CD4-positive, alpha-beta T cell (primary cell): ENCODE measurements at regions not wholly inside any gene's neighbourhood (a gene's known extent, or its start where the extent isn't known, plus 50 kb on each side); places are given as distances from the start of the nearest gene placed in this dataset.
"Not testable (repeated sequence)": the region's sequence is repeated elsewhere in the genome, so short reads cannot be mapped to it uniquely, and the experiment has no call there.

Experiments used
- ATAC-seq: fragments of 200-7000 bp; cut with Tn5 transposase; one replicate; pipeline ENCODE4 v1.10.0; 2022; ENCODE audit warnings: mild to moderate bottlenecking; ENCODE audit not compliant: poor library complexity
- CTCF ChIA-PET: fragments of 350-600 bp; sonication (Branson Sonifier 250); formaldehyde crosslinking; loops from one replicate; lab custom pipeline; 2021; ENCODE audit warnings: antibody characterized with exemption, inconsistent platforms; lab: Charles Lee
- POLR2A ChIA-PET: fragments of 350-600 bp; sonication (Branson Sonifier 250); formaldehyde crosslinking; loops from one replicate; lab custom pipeline; 2021; ENCODE audit warnings: antibody characterized with exemption, inconsistent platforms; lab: Charles Lee
- DNase-seq, 14 experiments: peaks; one replicate each; pipeline ENCODE4 v3.0.0-alpha.2; 2013 to 2020; ENCODE audit warnings: mixed read lengths in 2 of 14
- H3K27ac ChIP-seq, 2 donors: one replicate each; pipeline versions ENCODE4 v1.5.1 to v1.7.0; 2013; ENCODE audit warnings: low read length in 2 of 2, low read depth in 1 of 2, mild to moderate bottlenecking in 1 of 2
- H3K27me3 ChIP-seq, 2 experiments: 1 replicate in 1 of 2; 2 replicates in 1 of 2; pipeline versions ENCODE4 v1.6.1 to v1.7.0; 2013; ENCODE audit warnings: low read length in 2 of 2, control low read depth in 1 of 2, mild to moderate bottlenecking in 1 of 2, moderate library complexity in 1 of 2; ENCODE audit not compliant: insufficient read depth in 2 of 2, control insufficient read depth in 1 of 2
- H3K36me3 ChIP-seq: one replicate; pipeline ENCODE4 v1.6.1; 2013; ENCODE audit warnings: low read length, control low read depth; ENCODE audit not compliant: insufficient read depth
- H3K4me1 ChIP-seq: one replicate; pipeline ENCODE4 v1.6.1; 2013; ENCODE audit warnings: low read length, control low read depth; ENCODE audit not compliant: insufficient read depth
- H3K4me3 ChIP-seq: one replicate; pipeline ENCODE4 v1.5.1; 2013; ENCODE audit warnings: mild to moderate bottlenecking, low read length, moderate library complexity
- H3K9me3 ChIP-seq, 2 experiments: 1 replicate in 1 of 2; 2 replicates in 1 of 2; pipeline versions ENCODE4 v1.6.1 to v1.7.0; 2013; ENCODE audit warnings: low read length in 2 of 2, mild to moderate bottlenecking in 2 of 2, control low read depth in 1 of 2, moderate library complexity in 1 of 2; ENCODE audit not compliant: control insufficient read depth in 1 of 2, insufficient read depth in 1 of 2
- H3K27ac Mint-ChIP-seq: one replicate; pipeline ENCODE4 v1.8.0; 2020; ENCODE audit warnings: mixed read lengths
- H3K27me3 Mint-ChIP-seq: one replicate; pipeline ENCODE4 v1.8.0; 2021; ENCODE audit warnings: mixed read lengths
- H3K36me3 Mint-ChIP-seq: one replicate; pipeline ENCODE4 v1.8.0; 2021; ENCODE audit warnings: low read depth, mixed read lengths
- H3K4me1 Mint-ChIP-seq: one replicate; pipeline ENCODE4 v1.8.0; 2021; ENCODE audit warnings: low read depth, mixed read lengths
- H3K4me3 Mint-ChIP-seq: one replicate; pipeline ENCODE4 v1.8.0; 2020; ENCODE audit warnings: mild to moderate bottlenecking, mixed read lengths
- H3K9me3 Mint-ChIP-seq: one replicate; pipeline ENCODE4 v1.8.0; 2020; ENCODE audit warnings: mixed read lengths
- CTCF ChIP-seq: fragments of 200-600 bp; IDR thresholded peaks from one replicate; pipeline ENCODE4 v1.8.0; 2022; ENCODE audit warnings: antibody characterized with exemption, mild to moderate bottlenecking
- intact Hi-C, 2 experiments: fragments of 100-400 bp; cut with DNase I in 1 of 2; cut with micrococcal nuclease in 1 of 2; formaldehyde crosslinking; loops; one replicate each; pipeline versions ENCODE4 v1.15.1 to v1.9.0; 2023 to 2025; cut with DNase I, micrococcal nuclease

GRCh38 chr6:119830494-119831295, 481.1 kb upstream of the MAN1A1 start:
- Mint-ChIP-seq H3K4me3 (no peak overlapping the region), H3K36me3 (no peaks in the 10 kb centered on the region), H3K9me3 (no peaks in the 10 kb centered on the region), H3K27ac (no peak overlapping the region), H3K27me3 (no peaks in the 10 kb centered on the region), H3K4me1 (no peaks in the 10 kb centered on the region)
- H3K36me3 ChIP-seq: no peaks in the 10 kb centered on the region
- intact Hi-C loops: no loop called here
- H3K4me1 ChIP-seq: no peaks in the 10 kb centered on the region
- DNase-seq (no peak), ATAC-seq (no peak)
- TF ChIP-seq CTCF: no peak
- ChIA-PET POLR2A (interaction anchor here (0.6 kb wide), 2 partner anchors 1048 to 1844 kb away, joined by 3 to 4 read pairs; no protein-coding TSS in a partner anchor), CTCF (no interaction called here)
- H3K4me3 ChIP-seq: no peak overlapping the region
- no peaks in the 10 kb centered on the region for H3K27me3 ChIP-seq
- H3K9me3 ChIP-seq: no peaks in the 10 kb centered on the region
- H3K27ac ChIP-seq: no peak overlapping the region

GRCh38 chr6:119830069-119830468, 480.5 kb upstream of the MAN1A1 start:
- Mint-ChIP-seq H3K27ac (no peak overlapping the region), H3K36me3 (no peaks in the 10 kb centered on the region), H3K4me1 (no peaks in the 10 kb centered on the region), H3K9me3 (no peaks in the 10 kb centered on the region), H3K4me3 (no peak overlapping the region), H3K27me3 (no peaks in the 10 kb centered on the region)
- DNase-seq: no peak
- TF ChIP-seq CTCF: no peak
- Histone ChIP-seq H3K27ac (no peak overlapping the region), H3K9me3 (no peaks in the 10 kb centered on the region), H3K27me3 (no peaks in the 10 kb centered on the region), H3K4me1 (no peaks in the 10 kb centered on the region), H3K4me3 (no peak overlapping the region), H3K36me3 (no peaks in the 10 kb centered on the region)
- intact Hi-C loops: no loop called here
- ChIA-PET POLR2A (no interaction called here), CTCF (no interaction called here)
- ATAC-seq: no peak

GRCh38 chr6:119829499-119829898, 479.9 kb upstream of the MAN1A1 start:
- H3K27ac ChIP-seq, H3K4me3 ChIP-seq, DNase-seq, POLR2A ChIA-PET, CTCF ChIA-PET, intact Hi-C loops, H3K4me3 Mint-ChIP-seq, H3K9me3 Mint-ChIP-seq, ATAC-seq, H3K4me1 ChIP-seq, H3K36me3 Mint-ChIP-seq, H3K27ac Mint-ChIP-seq, H3K27me3 Mint-ChIP-seq, H3K27me3 ChIP-seq, H3K36me3 ChIP-seq, H3K4me1 Mint-ChIP-seq, H3K9me3 ChIP-seq: not testable (repeated sequence)

DNA sequence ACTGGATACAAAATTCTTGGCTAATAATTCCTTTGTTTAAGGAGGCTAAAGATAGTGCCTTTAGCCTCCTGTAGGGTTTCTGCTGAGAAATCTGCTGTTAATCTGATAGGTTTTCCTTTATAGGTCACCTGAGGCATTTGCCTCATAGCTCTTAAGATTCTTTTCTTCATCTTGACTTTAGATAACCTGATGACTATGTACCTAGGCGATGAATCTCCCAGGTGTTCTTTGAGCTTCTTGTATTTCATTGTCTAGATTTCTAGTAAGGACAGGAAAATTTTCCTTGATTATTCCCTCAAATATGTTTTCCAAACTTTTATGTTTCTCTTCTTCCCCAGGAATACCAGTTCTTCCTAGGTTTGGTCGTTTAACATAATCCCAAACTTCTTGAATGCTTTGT, 479.4 kb upstream of the MAN1A1 start:
- H3K4me1 Mint-ChIP-seq: no peaks in the 10 kb centered on the region
- H3K36me3 ChIP-seq: no peaks in the 10 kb centered on the region
- no peaks in the 10 kb centered on the region for H3K36me3 Mint-ChIP-seq
- ATAC-seq (no peak), DNase-seq (no peak)
- no peak for TF ChIP-seq CTCF
- no peaks in the 10 kb centered on the region for H3K4me1 ChIP-seq
- no peaks in the 10 kb centered on the region for H3K9me3 Mint-ChIP-seq
- no peaks in the 10 kb centered on the region for H3K27me3 Mint-ChIP-seq
- no peak overlapping the region for H3K27ac Mint-ChIP-seq
- no peak overlapping the region for H3K4me3 ChIP-seq
- intact Hi-C loops: no loop called here
- H3K27ac ChIP-seq: no peak overlapping the region
- no peak overlapping the region for H3K4me3 Mint-ChIP-seq
- ChIA-PET CTCF (no interaction called here), POLR2A (no interaction called here)
- no peaks in the 10 kb centered on the region for H3K27me3 ChIP-seq
- H3K9me3 ChIP-seq: no peaks in the 10 kb centered on the region
